Lung (tissue), 11 donors: ENCODE measurements at regions not wholly inside any gene's neighbourhood (a gene's known extent, or its start where the extent isn't known, plus 50 kb on each side); places are given as distances from the start of the nearest gene placed in this dataset.

Experiments used
- ATAC-seq: fragments of 200-7000 bp; cut with Tn5 transposase; one replicate; pipeline ENCODE4 v1.9.1; 2020; ENCODE audit warnings: moderate number of reproducible peaks; ENCODE audit not compliant: insufficient read depth, low FRiP score
- DNase-seq, 3 donors: peaks; one replicate each; pipeline ENCODE4 v3.0.0-alpha.2; 2013 to 2017
- H3K27ac ChIP-seq, 2 donors: one replicate each; pipeline ENCODE4 v1.5.1; 2013; ENCODE audit warnings: mild to moderate bottlenecking in 2 of 2, moderate library complexity in 2 of 2, control low read depth in 1 of 2, inconsistent platforms in 1 of 2, low read depth in 1 of 2, low read length in 1 of 2
- H3K27me3 ChIP-seq, 3 donors: one replicate each; pipeline ENCODE4 v1.5.1; 2013; ENCODE audit warnings: low read length in 2 of 3; ENCODE audit not compliant: control insufficient read depth in 3 of 3, insufficient read depth in 3 of 3
- H3K36me3 ChIP-seq, 4 donors: one replicate each; pipeline ENCODE4 v1.5.1; 2013; ENCODE audit warnings: low read length in 4 of 4, mild to moderate bottlenecking in 1 of 4, moderate library complexity in 1 of 4; ENCODE audit not compliant: control insufficient read depth in 4 of 4, insufficient read depth in 4 of 4
- H3K4me1 ChIP-seq, 5 donors: one replicate each; pipeline ENCODE4 v1.5.1; 2013; ENCODE audit warnings: low read length in 5 of 5, mild to moderate bottlenecking in 2 of 5, moderate library complexity in 1 of 5; ENCODE audit not compliant: control insufficient read depth in 5 of 5, insufficient read depth in 5 of 5
- H3K4me3 ChIP-seq: one replicate; pipeline ENCODE4 v1.5.1; 2013; ENCODE audit warnings: mild to moderate bottlenecking, control low read depth, moderate library complexity
- H3K9ac ChIP-seq, 2 donors: one replicate each; pipeline ENCODE4 v1.5.1; 2013; ENCODE audit warnings: low read length in 2 of 2, control low read depth in 1 of 2; ENCODE audit not compliant: insufficient read depth in 1 of 2
- H3K9me3 ChIP-seq, 4 donors: one replicate each; pipeline ENCODE4 v1.5.1; 2013; ENCODE audit warnings: low read length in 3 of 4, mild to moderate bottlenecking in 1 of 4, moderate library complexity in 1 of 4; ENCODE audit not compliant: control insufficient read depth in 4 of 4, insufficient read depth in 3 of 4
- WGBS, 2 donors: extraction: QIAGEN DNeasy Blood & Tissue Kit; methylation state at CpG; one replicate each; pipeline ENCODE4 v1.1.7; 2013; 5-methylcytosine and 5-hydroxymethylcytosine counted together
- TF ChIP-seq, protein P1 (sequence below): IDR thresholded peaks from 2 replicates; pipeline ENCODE4 v1.5.1; 2012; ENCODE audit warnings: mild to moderate bottlenecking; ENCODE audit errors: control extremely low read depth, extremely low read depth
- donor health status: control.
- donor health status: control.
- donor health status: Bipolar disorder and iron deficiency.
- donor health status: healthy.
- donor health status: DM: yes; HTN: yes; CAD: no.

DNA sequence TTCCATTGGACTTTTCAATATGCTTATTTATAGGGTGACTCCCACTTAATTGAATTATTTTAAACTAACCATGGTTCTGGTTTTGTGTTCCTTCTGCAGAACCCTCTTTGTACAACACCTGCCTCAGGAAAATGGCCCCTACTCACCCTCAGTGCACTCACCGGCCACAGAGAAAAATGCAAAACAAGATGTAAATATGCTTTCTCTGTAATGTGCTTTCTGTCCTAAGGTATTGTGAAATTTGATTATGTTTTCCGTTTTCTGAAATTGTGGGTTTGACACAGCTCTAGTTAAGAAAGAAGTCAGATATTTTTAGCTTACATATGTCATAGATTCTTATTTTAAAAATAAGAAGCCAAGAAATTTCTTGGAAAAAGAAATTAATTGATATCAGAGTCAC, 357.7 kb upstream of the SMIM21 start:
- H3K9me3 ChIP-seq: peaks cover 0 to 4% (median 1%) of the 10 kb centered on the region in 4 donors
- 70 to 72% methylated on average over 2 of the region's 2 CpGs for WGBS, 2 donors
- TF ChIP-seq, protein P1, sequence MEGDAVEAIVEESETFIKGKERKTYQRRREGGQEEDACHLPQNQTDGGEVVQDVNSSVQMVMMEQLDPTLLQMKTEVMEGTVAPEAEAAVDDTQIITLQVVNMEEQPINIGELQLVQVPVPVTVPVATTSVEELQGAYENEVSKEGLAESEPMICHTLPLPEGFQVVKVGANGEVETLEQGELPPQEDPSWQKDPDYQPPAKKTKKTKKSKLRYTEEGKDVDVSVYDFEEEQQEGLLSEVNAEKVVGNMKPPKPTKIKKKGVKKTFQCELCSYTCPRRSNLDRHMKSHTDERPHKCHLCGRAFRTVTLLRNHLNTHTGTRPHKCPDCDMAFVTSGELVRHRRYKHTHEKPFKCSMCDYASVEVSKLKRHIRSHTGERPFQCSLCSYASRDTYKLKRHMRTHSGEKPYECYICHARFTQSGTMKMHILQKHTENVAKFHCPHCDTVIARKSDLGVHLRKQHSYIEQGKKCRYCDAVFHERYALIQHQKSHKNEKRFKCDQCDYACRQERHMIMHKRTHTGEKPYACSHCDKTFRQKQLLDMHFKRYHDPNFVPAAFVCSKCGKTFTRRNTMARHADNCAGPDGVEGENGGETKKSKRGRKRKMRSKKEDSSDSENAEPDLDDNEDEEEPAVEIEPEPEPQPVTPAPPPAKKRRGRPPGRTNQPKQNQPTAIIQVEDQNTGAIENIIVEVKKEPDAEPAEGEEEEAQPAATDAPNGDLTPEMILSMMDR: no peak
- H3K27ac ChIP-seq: no peak overlapping the region
- DNase-seq (peak in 2 of 3 donors; percentile 54 to 62), ATAC-seq (no peak)
- H3K9ac ChIP-seq: no peak overlapping the region
- no peak overlapping the region for H3K4me3 ChIP-seq
- peaks cover 0 to 50% (median 2%) of the 10 kb centered on the region in 3 donors for H3K27me3 ChIP-seq
- peaks cover 0 to 46% (median 23%) of the 10 kb centered on the region in 5 donors for H3K4me1 ChIP-seq
- no peaks in the 10 kb centered on the region for H3K36me3 ChIP-seq

DNA sequence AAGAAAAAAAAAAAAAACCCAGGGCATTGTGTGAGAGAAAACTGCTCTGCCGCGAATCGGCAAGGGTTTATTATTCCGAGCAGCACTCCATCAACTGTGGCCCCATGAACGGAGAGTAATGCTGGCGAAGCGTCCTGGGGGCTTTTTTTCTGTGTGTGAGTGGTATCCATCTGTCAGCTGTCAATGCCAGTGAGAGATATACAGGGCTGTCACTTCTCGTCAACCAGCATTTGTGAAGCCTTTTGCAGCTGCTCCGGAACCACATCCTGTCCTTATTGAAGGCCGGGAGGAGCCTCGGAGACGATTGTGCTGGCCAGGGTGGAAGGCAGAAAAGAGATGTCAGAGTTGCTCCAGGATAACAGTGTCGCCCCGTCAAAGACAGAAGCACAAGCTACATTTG, 356.9 kb upstream of the SMIM21 start:
- no peak for ATAC-seq
- H3K4me1 ChIP-seq: peaks cover 0 to 49% (median 23%) of the 10 kb centered on the region in 5 donors
- TF ChIP-seq, protein P1: no peak
- no peak overlapping the region for H3K4me3 ChIP-seq
- peak; percentile 73 to 85 (median 84) for DNase-seq
- H3K36me3 ChIP-seq: no peaks in the 10 kb centered on the region
- H3K9me3 ChIP-seq: peaks cover 0 to 5% (median 1%) of the 10 kb centered on the region in 4 donors
- H3K9ac ChIP-seq: no peak overlapping the region
- H3K27me3 ChIP-seq: peaks cover 0 to 47% (median 2%) of the 10 kb centered on the region in 3 donors
- 26 to 31% methylated on average over 14 of the region's 14 CpGs for WGBS, 2 donors
- H3K27ac ChIP-seq: no peak overlapping the region

DNA sequence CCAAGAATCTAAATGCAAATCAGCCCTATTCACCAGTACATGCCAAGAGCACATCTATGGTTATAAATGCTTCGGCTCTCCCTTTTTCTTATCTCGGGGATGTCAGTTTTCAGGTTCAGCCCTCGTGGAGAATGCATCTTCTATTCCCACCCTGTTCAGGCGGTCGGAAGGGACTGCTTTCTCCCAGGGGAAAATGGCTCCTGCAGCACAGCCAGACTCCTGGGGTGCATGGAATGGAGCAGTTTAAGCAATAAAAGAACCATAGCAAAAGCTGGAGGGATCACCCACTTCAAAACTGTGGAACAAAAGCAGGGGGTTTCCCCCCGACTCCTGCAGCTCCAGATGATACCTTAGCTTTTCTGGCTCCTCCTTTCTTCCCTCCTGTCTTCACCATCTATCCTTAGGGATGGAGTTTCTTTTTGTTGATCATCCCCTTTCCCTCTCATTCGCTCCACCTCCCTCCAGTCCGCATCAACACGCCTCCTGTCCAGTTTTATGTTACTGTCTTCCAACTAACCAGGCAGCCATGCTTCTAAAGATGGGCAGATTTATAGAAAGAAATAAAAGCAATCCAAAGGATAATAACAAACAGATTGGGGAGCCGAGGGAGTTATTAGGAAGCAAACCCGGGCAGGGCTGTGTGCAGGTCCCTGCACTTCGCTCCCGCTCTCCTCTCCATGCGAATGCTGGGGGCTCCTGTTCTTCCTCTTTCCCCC, 356.2 kb upstream of the SMIM21 start:
- WGBS, 2 donors: 83 to 87% methylated on average over 14 of the region's 14 CpGs
- Histone ChIP-seq H3K9me3 (peaks cover 0 to 7% (median 1%) of the 10 kb centered on the region in 4 donors), H3K27me3 (peaks cover 0 to 48% (median 2%) of the 10 kb centered on the region in 3 donors), H3K36me3 (no peaks in the 10 kb centered on the region), H3K27ac (no peak overlapping the region), H3K4me1 (peaks cover 0 to 50% (median 23%) of the 10 kb centered on the region in 5 donors), H3K4me3 (no peak overlapping the region), H3K9ac (no peak overlapping the region)
- no peak for DNase-seq
- ATAC-seq: no peak
- TF ChIP-seq, protein P1: no peak
